Prostate gland (tissue), 2 donors: ENCODE measurements at regions not wholly inside any gene's neighbourhood (a gene's known extent, or its start where the extent isn't known, plus 50 kb on each side); places are given as distances from the start of the nearest gene placed in this dataset.

Source experiments
- CTCF ChIP-seq, 4 experiments: fragments of 200-600 bp in 2 of 4; fragments of 450-650 bp in 2 of 4; sonication (generic) in 2 of 4; IDR thresholded peaks; 1 replicate in 3 of 4; 2 replicates in 1 of 4; pipeline ENCODE4 v1.5.1; 2016 to 2019; ENCODE audit warnings: antibody characterized with exemption in 4 of 4, mild to moderate bottlenecking in 2 of 4, moderate library complexity in 2 of 4
- POLR2AphosphoS5 ChIP-seq: sonication (generic); formaldehyde crosslinking; IDR thresholded peaks from one replicate; pipeline ENCODE4 v1.6.1; 2017; ENCODE audit warnings: antibody characterized with exemption

GRCh38 chr1:117709249-117709691 is 103.4 kb downstream of the TENT5C start:
- TF ChIP-seq CTCF (IDR thresholded peaks at IDR 0.05) (no peak), POLR2AphosphoS5 (no peak)
